ENCODE measurements at regions not wholly inside any gene's neighbourhood (a gene's known extent, or its start where the extent isn't known, plus 50 kb on each side); places are given as distances from the start of the nearest gene placed in this dataset.

GRCh38 chr10:53548664-53549063 lies 776.1 kb upstream of the MBL2 start:
- CTCF ChIA-PET, result no interaction called here
- ATAC-seq (ENCODE audit: low read depth) (no peak), DNase-seq (no peak)
- no peaks in the 10 kb centered on the region for H3K9me3 Mint-ChIP-seq (ENCODE audit: insufficient read depth)
- H3K4me2 ChIP-seq (replicated peaks; ENCODE audit: low read depth, low read length, poor library complexity, severe bottlenecking), result no peak overlapping the region
- no peak overlapping the region for H3K4me3 Mint-ChIP-seq
- no peaks in the 10 kb centered on the region for H3K27me3 ChIP-seq (replicated peaks in 1 of 4; ENCODE audit: control extremely low read depth in 1 of 4, control insufficient read depth in 3 of 4, insufficient read depth in 4 of 4, low read length in 3 of 4)
- H3K4me1 ChIP-seq (ENCODE audit: control insufficient read depth in 2 of 2, insufficient read depth in 2 of 2, low read length in 2 of 2), result no peaks in the 10 kb centered on the region
- no peak overlapping the region for H3K27ac Mint-ChIP-seq
- H2AFZ ChIP-seq (ENCODE audit: insufficient read depth, low read depth, low read length, poor library complexity, severe bottlenecking), result no peak overlapping the region
- WGBS (ENCODE audit: insufficient coverage), result no CpG with 5 or more reads among the region's 1 CpG
- POLR2A ChIA-PET, result no interaction called here
- H3K27me3 Mint-ChIP-seq, result no peaks in the 10 kb centered on the region
- no peaks in the 10 kb centered on the region for H4K20me1 ChIP-seq (ENCODE audit: control insufficient read depth, insufficient read depth, low read length, poor library complexity, severe bottlenecking)
- no peak overlapping the region for H3K4me3 ChIP-seq (ENCODE audit: control extremely low read depth in 1 of 5, extremely low read depth in 1 of 5, insufficient read depth in 1 of 5, low read depth in 2 of 5, low read length in 4 of 5)
- no peak overlapping the region for H3K27ac ChIP-seq (ENCODE audit: low read length in 2 of 2)
- H3K9me3 ChIP-seq (ENCODE audit: control extremely low read depth in 1 of 3, control insufficient read depth in 2 of 3, insufficient read depth in 1 of 3, low read length in 2 of 3), result no peaks in the 10 kb centered on the region
- intact Hi-C loops (cut with micrococcal nuclease), result no loop called here
- no peak overlapping the region for H3K9ac ChIP-seq (ENCODE audit: low read length)
- H3K36me3 ChIP-seq (replicated peaks in 1 of 2; ENCODE audit: control extremely low read depth in 1 of 2, control insufficient read depth in 1 of 2, extremely low read depth in 1 of 2, insufficient read depth in 2 of 2, low read length in 1 of 2), result no peaks in the 10 kb centered on the region
- H3K79me2 ChIP-seq (ENCODE audit: control insufficient read depth, insufficient read depth, low read length), result no peaks in the 10 kb centered on the region
- H3K4me1 Mint-ChIP-seq, result no peaks in the 10 kb centered on the region
- TF ChIP-seq EZH2 (IDR thresholded peaks at IDR 0.05; ENCODE audit: borderline replicate concordance, insufficient read depth, low read depth, low read length, poor library complexity, severe bottlenecking) (no peak), CTCF (IDR thresholded peaks at IDR 0.05) (no peak)

- Histone ChIP-seq H3K36me3 (replicated peaks in 1 of 2; ENCODE audit: control extremely low read depth in 1 of 2, control insufficient read depth in 1 of 2, extremely low read depth in 1 of 2, insufficient read depth in 2 of 2, low read length in 1 of 2) (no peaks in the 10 kb centered on the region), H3K9me3 (ENCODE audit: control extremely low read depth in 1 of 3, control insufficient read depth in 2 of 3, insufficient read depth in 1 of 3, low read length in 2 of 3) (no peaks in the 10 kb centered on the region), H3K27me3 (replicated peaks in 1 of 4; ENCODE audit: control extremely low read depth in 1 of 4, control insufficient read depth in 3 of 4, insufficient read depth in 4 of 4, low read length in 3 of 4) (no peaks in the 10 kb centered on the region), H2AFZ (ENCODE audit: insufficient read depth, low read depth, low read length, poor library complexity, severe bottlenecking) (no peak overlapping the region), H3K4me2 (replicated peaks; ENCODE audit: low read depth, low read length, poor library complexity, severe bottlenecking) (no peak overlapping the region), H3K4me3 (ENCODE audit: control extremely low read depth in 1 of 5, extremely low read depth in 1 of 5, insufficient read depth in 1 of 5, low read depth in 2 of 5, low read length in 4 of 5) (no peak overlapping the region), H3K9ac (ENCODE audit: low read length) (no peak overlapping the region), H3K4me1 (ENCODE audit: control insufficient read depth in 2 of 2, insufficient read depth in 2 of 2, low read length in 2 of 2) (no peaks in the 10 kb centered on the region), H3K79me2 (ENCODE audit: control insufficient read depth, insufficient read depth, low read length) (no peaks in the 10 kb centered on the region), H4K20me1 (ENCODE audit: control insufficient read depth, insufficient read depth, low read length, poor library complexity, severe bottlenecking) (no peaks in the 10 kb centered on the region), H3K27ac (ENCODE audit: low read length in 2 of 2) (no peak overlapping the region)
- TF ChIP-seq CTCF (IDR thresholded peaks at IDR 0.05), result no peak
- no peak for TF ChIP-seq EZH2 (IDR thresholded peaks at IDR 0.05; ENCODE audit: borderline replicate concordance, insufficient read depth, low read depth, low read length, poor library complexity, severe bottlenecking)
- H3K4me1 Mint-ChIP-seq, result no peaks in the 10 kb centered on the region
- no peak for ATAC-seq (ENCODE audit: low read depth)
- H3K27me3 Mint-ChIP-seq, result no peaks in the 10 kb centered on the region
- no peaks in the 10 kb centered on the region for H3K9me3 Mint-ChIP-seq (ENCODE audit: insufficient read depth)
- H3K4me3 Mint-ChIP-seq, result no peak overlapping the region
- POLR2A ChIA-PET, result no interaction called here
- intact Hi-C loops (cut with micrococcal nuclease), result no loop called here
- no peak for DNase-seq
- no peak overlapping the region for H3K27ac Mint-ChIP-seq
- CTCF ChIA-PET, result no interaction called here
- WGBS (ENCODE audit: insufficient coverage), result no CpG with 5 or more reads among the region's 1 CpG
Measured at GRCh38 chr10:53547364-53547763, 774.8 kb upstream of the MBL2 start.

Measured in B cell (primary cell).